ENCODE measurements at regions not wholly inside any gene's neighbourhood (a gene's known extent, or its start where the extent isn't known, plus 50 kb on each side); places are given as distances from the start of the nearest gene placed in this dataset.

GRCh38 chr5:81856948-81857928 lies 106.3 kb upstream of the SSBP2 start:
- CTCF ChIA-PET = interaction anchor here (1.0 kb wide), 2 partner anchors 106 to 121 kb away, joined by 3 to 7 read pairs; partner anchors contain the start of gene SSBP2
- POLR2A ChIA-PET = no interaction called here

DNA sequence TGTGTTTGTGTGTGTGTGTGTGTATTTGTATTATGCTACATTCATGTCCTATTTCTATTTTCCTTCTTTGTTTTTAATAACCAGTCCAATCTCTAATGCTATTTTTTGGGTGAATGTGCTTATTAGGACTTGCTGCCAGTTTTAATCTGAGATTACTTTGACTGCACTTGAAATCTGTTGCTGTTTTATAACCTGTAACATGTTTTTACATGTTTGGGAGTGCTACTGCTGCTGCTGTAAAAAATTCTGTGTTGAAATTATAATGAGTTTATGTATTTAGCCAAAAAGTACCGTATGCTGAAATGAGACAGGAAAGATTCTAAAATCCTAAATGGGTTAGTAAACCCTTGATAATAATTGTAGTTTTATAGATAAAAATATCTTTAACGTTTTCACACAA lies 104.7 kb upstream of the SSBP2 start:
- CTCF ChIA-PET = no interaction called here
- POLR2A ChIA-PET = no interaction called here

DNA sequence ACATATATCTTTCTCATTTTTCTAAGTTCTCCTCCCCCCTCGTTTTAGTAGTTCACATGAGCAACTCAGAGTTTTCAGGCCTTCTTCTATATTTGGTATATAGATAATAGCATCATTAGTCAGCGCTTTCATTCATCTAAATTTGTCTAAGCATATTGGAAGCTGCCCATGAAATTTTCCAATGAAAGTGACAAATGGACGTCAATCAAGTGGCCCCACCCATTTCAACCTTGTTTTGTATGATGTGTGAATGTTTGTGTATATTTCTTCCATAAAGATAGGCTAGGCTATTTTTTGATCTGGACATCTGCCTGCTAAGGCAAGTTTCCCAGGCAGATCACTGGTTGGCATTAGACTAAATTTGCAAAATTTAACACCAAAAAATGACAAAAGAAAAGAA lies 104.0 kb upstream of the SSBP2 start:
- ChIA-PET POLR2A (no interaction called here), CTCF (no interaction called here)

DNA sequence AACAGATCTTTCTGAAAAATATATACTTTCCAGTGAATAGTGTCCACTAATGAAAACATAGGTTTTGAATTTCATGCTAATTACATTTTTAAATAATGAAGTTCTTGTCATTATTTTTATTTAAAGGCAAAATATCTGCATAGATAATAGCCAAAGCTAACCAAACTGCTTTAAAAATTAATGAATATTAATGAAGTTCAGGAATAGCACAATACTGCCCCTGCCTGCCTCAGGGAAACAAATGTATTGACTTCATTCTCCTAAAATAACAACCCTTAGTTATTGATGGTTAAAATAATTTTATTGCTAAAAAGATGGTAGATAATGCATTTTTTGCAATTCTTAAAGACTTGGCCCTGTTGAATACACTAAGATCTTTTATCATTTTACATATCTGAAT lies 103.6 kb upstream of the SSBP2 start:
- CTCF ChIA-PET = no interaction called here
- POLR2A ChIA-PET = no interaction called here

GRCh38 chr5:81853030-81853357 lies 102.1 kb upstream of the SSBP2 start:
- CTCF ChIA-PET = no interaction called here
- POLR2A ChIA-PET = interaction anchor here (3.6 kb wide), 1 partner anchor 102 kb away, joined by 48 read pairs; the partner anchor contains the start of gene SSBP2

- POLR2A ChIA-PET = interaction anchor here (0.6 to 3.6 kb wide), 3 partner anchors 101 to 313 kb away, joined by 3 to 48 read pairs (median 5); partner anchors contain the start of genes ATG10 and SSBP2
Observed at GRCh38 chr5:81852291-81853029, 101.6 kb upstream of the SSBP2 start.

GRCh38 chr5:81851481-81852178 lies 100.7 kb upstream of the SSBP2 start:
- CTCF ChIA-PET = interaction anchor here (0.7 to 1.6 kb wide), 5 partner anchors 13 to 102 kb away, joined by 3 to 10 read pairs (median 4); partner anchors contain the start of gene SSBP2
- POLR2A ChIA-PET = interaction anchor here (0.6 to 3.6 kb wide), 3 partner anchors 100 to 314 kb away, joined by 3 to 48 read pairs (median 5); partner anchors contain the start of genes ATG10 and SSBP2

More at GRCh38 chr5:81852291-81853029, 101.6 kb upstream of the SSBP2 start:
- CTCF ChIA-PET = interaction anchor here (1.3 to 1.6 kb wide), 2 partner anchors 66 to 101 kb away, joined by 4 to 10 read pairs; partner anchors contain the start of gene SSBP2

DNA sequence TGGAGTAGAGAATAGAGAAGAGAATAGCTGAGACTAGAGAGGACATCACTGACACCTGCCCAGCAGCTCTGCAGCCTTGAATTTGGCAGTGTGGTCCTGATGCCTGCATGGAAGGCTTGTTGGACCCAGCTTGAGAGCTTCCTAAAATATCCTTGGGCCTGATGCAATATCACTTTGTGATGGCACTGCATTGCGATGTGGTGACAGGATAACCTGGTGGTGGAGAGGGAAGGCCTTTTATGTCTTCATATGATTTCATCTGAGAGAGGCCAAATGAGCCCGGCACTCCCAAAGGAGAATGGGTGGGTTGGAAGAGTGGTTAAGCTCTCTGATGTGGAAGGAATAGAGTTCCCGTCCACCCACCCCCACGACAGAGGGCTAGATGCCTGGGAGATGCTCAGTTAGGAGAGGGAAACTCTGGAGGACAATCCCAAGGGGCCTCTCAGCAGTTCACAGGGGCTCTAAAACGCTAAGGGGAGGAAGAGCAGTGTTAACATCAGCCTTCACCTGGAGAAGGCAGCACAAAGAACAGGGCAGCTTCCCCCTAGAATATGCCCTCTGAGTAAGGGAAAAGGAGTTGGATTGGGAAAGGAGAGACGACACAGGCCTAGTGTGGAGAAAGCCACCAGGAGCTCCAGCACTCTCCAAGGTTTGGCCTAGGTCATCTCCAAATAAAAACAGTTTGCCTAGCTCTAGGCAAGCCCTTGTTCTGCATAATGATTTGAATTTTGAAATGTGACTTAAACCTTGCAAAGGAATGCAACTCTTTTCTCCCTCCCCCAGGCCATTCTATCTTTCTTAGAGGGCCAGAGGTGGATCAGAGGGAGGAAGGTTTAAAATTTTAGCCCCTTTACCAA lies 99.8 kb upstream of the SSBP2 start:
- POLR2A ChIA-PET = interaction anchor here (3.6 kb wide), 1 partner anchor 99 kb away, joined by 48 read pairs; the partner anchor contains the start of gene SSBP2
- CTCF ChIA-PET = interaction anchor here (0.8 to 1.6 kb wide), 3 partner anchors 12 to 100 kb away, joined by 3 to 10 read pairs (median 5); partner anchors contain the start of gene SSBP2

DNA sequence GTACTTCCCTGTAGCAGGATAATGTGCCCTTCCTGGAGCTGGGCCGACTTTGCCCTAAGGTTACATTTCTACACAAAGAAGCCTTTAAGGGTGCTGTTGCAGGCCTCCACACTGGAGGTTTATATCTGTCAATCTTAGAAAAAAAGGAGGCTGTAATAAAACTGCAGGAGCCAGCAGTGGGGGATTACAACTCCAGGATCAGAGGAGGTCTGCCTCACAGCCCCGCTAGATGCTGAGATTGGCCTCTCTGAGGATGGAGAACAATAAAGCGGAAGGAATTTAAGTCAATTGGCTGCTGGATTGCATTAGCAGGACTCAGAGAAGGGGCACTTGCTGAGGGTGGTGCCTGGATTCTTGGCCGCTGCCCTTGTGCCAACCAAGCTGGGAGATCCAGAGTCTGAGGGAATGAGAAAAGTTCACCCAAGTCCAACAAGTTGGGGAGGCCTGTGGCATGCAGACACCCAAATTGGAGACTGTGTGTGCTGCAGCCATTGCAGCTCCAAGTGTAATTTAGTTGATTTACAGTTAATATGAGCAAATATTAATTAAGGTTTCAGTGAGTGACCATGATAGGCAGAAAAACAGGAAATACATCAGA lies 99.0 kb upstream of the SSBP2 start:
- ChIA-PET CTCF (no interaction called here), POLR2A (interaction anchor here (3.6 kb wide), 1 partner anchor 99 kb away, joined by 48 read pairs; the partner anchor contains the start of gene SSBP2)

DNA sequence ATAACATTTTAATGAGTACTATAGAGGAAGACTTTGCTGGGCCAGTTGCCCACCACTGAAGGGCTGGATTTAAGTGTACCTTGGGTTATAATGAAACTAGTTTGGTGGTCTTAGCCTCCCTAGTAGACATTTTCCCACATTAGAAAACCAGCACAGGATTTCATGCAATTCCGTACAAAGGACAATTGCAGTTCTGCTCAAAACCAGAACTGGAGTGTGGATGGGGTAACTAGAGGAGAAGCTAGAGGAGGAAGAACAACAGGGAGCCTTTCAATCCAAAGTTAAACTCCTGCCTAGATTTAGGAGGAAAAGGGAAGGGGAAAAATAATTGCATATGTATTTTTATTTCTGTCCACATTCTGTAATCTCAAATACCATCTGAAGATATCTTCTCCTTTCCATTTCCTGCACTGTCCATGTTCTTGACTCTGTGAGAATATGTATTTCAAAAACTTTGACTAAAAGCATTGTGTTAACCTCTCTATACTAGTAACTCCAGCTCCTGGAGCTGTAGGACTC lies 97.5 kb upstream of the SSBP2 start:
- ChIA-PET POLR2A (no interaction called here), CTCF (no interaction called here)

DNA sequence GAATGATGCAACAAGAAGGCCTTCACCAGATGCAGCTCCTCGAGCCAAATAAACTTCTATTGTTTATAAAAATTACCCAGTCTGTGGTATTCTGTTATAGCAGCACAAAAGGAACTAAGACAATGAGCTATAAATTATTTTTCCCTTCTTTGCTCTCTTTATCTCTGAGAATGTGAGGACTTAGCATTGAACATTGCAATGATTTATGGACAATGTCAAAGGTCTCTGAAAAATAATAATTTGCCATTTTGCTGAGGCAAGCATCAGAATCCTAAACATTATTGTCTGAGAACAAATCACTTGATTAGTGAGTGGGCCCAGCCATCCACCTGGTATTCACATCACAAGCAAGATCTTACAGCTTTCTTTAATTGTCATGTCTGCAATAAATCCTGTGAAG lies 95.4 kb upstream of the SSBP2 start:
- CTCF ChIA-PET = no interaction called here
- POLR2A ChIA-PET = no interaction called here

DNA sequence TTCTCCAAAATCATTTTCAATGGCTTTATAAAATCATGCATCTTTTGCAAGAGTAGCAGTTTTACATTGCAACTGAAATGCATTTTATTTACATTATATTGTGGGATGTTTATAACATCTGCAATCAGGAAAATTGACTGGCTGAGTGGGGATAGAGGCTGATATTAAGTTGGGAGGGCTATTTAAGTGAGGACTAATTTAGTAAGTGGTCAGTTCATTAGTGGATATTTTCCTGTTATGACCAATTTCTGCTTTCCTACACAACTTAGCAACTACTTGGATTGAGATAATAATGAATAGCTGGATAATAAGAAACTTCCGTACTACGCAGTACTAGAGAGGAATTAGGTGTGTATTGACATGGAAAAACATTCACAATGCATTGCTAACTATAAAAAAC lies 92.9 kb upstream of the SSBP2 start:
- ChIA-PET CTCF (no interaction called here), POLR2A (no interaction called here)

DNA sequence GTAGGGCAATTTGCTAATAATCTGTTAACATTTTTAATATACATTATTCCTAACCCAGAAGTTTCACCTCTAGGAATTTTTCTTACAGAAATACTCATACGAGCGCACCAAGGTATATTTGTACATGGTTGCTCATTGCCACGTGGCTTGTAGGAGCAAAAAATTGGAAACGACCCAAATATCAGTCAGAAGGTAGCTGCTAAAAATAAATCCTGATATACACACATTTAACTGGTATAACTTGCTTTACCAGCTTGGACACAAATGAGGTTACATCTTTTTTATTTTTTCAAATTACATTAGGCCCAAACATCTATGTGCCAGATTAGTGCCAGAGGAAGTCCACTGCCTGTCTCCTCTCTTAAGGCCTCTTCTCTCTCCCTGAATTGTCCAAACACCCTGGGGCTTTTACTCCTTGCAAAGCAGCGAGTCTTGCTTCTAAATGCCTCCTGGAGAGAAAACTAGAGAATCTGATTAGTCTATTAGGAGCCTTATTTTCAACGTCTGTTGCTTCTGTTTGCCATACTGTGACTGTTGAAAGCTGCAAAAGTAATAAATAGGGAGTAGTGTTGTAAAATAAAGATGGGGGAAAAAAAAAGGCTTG lies 92.0 kb upstream of the SSBP2 start:
- ChIA-PET CTCF (no interaction called here), POLR2A (no interaction called here)

- CTCF ChIA-PET = interaction anchor here (1.0 kb wide), 1 partner anchor 12 kb away, joined by 5 read pairs; no protein-coding TSS in a partner anchor
- POLR2A ChIA-PET = no interaction called here
Observed at GRCh38 chr5:81839034-81839433, 88.1 kb upstream of the SSBP2 start.

DNA sequence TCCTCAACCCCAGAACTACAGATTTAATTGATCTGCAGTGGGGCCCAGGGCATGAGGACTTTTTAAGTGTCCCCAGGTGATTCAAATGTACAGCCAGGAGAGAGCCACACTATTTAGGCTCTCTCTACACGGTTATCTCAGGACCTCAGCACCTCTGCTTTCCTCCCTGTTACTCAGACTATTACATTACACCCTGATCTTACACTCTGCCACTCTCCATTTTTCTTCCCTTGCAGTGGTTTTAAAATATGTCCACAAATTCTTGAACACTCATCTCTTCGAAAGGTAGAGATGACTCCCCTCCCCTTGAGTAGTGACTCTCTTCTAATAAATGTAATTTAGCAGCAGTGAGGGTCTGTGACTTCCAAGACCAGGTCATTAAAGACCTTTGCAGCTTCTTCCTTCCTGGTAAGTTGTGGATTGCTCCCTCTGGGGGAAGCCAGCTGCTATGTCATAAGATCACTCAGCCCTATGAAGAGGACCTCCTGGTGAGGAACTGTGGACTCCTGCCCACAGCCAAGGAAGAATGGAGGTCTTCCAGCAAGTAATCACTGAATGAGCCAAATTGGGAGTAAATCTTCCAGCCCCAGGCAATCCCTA lies 87.5 kb upstream of the SSBP2 start:
- POLR2A ChIA-PET = no interaction called here
- CTCF ChIA-PET = interaction anchor here (1.0 kb wide), 1 partner anchor 13 kb away, joined by 5 read pairs; no protein-coding TSS in a partner anchor

GRCh38 chr5:81837667-81838306 lies 86.9 kb upstream of the SSBP2 start:
- POLR2A ChIA-PET = interaction anchor here (0.6 kb wide), 1 partner anchor 931 kb away, joined by 4 read pairs; no protein-coding TSS in a partner anchor
- CTCF ChIA-PET = interaction anchor here (1.0 kb wide), 1 partner anchor 13 kb away, joined by 5 read pairs; no protein-coding TSS in a partner anchor

Data from activated CD8-positive, alpha-beta memory T cell treated with anti-CD3 and anti-CD28 coated beads for 36 hours (primary cell).